CD4-positive, alpha-beta T cell treated with Interleukin-6 for 4 hours (primary cell): ENCODE measurements at regions not wholly inside any gene's neighbourhood (a gene's known extent, or its start where the extent isn't known, plus 50 kb on each side); places are given as distances from the start of the nearest gene placed in this dataset.
A peak's percentile ranks its signal among the peaks of the same experiment; 100 is the strongest.
"Not testable (repeated sequence)": the region's sequence is repeated elsewhere in the genome, so short reads cannot be mapped to it uniquely, and the experiment has no call there.

Experiments used
- DNase-seq: peaks from one replicate; pipeline ENCODE4 v3.0.0-alpha.2; 2020; ENCODE audit warnings: mixed read lengths

- DNase-seq = not testable (repeated sequence)
Observed at GRCh38 chr7:65631236-65631635, 241.6 kb upstream of the VKORC1L1 start.

- DNase-seq = not testable (repeated sequence)
Observed at GRCh38 chr7:65633587-65634404, 239.1 kb upstream of the VKORC1L1 start.

GRCh38 chr7:65638918-65639317 is 234.0 kb upstream of the VKORC1L1 start:
- DNase-seq = not testable (repeated sequence)

- not testable (repeated sequence) for DNase-seq
Observed at GRCh38 chr7:65639717-65640116, 233.2 kb upstream of the VKORC1L1 start.

- not testable (repeated sequence) for DNase-seq
Observed at GRCh38 chr7:65643498-65643897, 229.4 kb upstream of the VKORC1L1 start.

GRCh38 chr7:65647153-65647964 is 225.5 kb upstream of the VKORC1L1 start:
- DNase-seq = not testable (repeated sequence)

GRCh38 chr7:65651174-65651573 is 221.7 kb upstream of the VKORC1L1 start:
- not testable (repeated sequence) for DNase-seq

GRCh38 chr7:65651826-65652592 is 220.9 kb upstream of the VKORC1L1 start:
- DNase-seq = not testable (repeated sequence)

GRCh38 chr7:65652669-65653068 is 220.2 kb upstream of the VKORC1L1 start:
- not testable (repeated sequence) for DNase-seq

GRCh38 chr7:65656494-65657188 is 216.2 kb upstream of the VKORC1L1 start:
- not testable (repeated sequence) for DNase-seq

GRCh38 chr7:65683362-65683761 is 189.5 kb upstream of the VKORC1L1 start:
- DNase-seq = not testable (repeated sequence)

GRCh38 chr7:65699026-65699714 is 173.7 kb upstream of the VKORC1L1 start:
- not testable (repeated sequence) for DNase-seq

GRCh38 chr7:65699715-65700356 is 173.0 kb upstream of the VKORC1L1 start:
- not testable (repeated sequence) for DNase-seq

- not testable (repeated sequence) for DNase-seq
Observed at GRCh38 chr7:65719123-65719798, 153.6 kb upstream of the VKORC1L1 start.

GRCh38 chr7:65722361-65722792 is 150.5 kb upstream of the VKORC1L1 start:
- DNase-seq = peak; percentile 79

- not testable (repeated sequence) for DNase-seq
Observed at GRCh38 chr7:65727182-65727581, 145.7 kb upstream of the VKORC1L1 start.

- DNase-seq = no peak
Observed at GRCh38 chr7:65731129-65731528, 141.7 kb upstream of the VKORC1L1 start.

- peak; percentile 31 for DNase-seq
Observed at GRCh38 chr7:65731562-65732035, 141.3 kb upstream of the VKORC1L1 start.

- DNase-seq = no peak
Observed at GRCh38 chr7:65744406-65744805, 128.5 kb upstream of the VKORC1L1 start.

GRCh38 chr7:65746398-65746669 is 126.5 kb upstream of the VKORC1L1 start:
- no peak for DNase-seq

- no peak for DNase-seq
Observed at GRCh38 chr7:65749039-65749438, 123.8 kb upstream of the VKORC1L1 start.
